GM18502 (cell line): ENCODE measurements at regions not wholly inside any gene's neighbourhood (a gene's known extent, or its start where the extent isn't known, plus 50 kb on each side); places are given as distances from the start of the nearest gene placed in this dataset.
"Not testable (repeated sequence)": the region's sequence is repeated elsewhere in the genome, so short reads cannot be mapped to it uniquely, and the experiment has no call there.

ENCODE experiments used
- ATAC-seq: cut with Tn5 transposase; IDR thresholded peaks from one replicate; pipeline ENCODE4 v1.9.1; 2021; ENCODE audit warnings: mild to moderate bottlenecking; ENCODE audit not compliant: unreplicated experiment, poor library complexity

DNA sequence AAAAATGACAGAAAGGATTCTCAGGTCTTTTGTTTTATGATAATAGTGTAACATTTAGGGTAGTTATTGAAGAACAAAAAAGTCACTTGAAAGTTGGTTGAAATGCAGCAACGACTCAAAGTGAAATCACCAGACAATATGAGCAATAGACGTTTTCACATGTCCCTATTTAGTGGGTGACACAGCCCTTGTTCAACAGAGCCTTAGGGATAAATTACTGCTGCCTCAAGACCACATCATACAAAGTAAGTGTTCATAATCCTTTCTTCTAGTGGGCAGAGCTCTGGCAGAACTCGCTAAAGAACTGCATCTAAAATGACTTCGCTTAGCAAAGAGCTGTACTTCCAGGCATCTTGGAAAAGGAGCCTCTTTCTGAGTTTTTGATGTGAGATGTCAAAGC is 128.5 kb upstream of the LMNTD1 start:
- ATAC-seq: no peak

DNA sequence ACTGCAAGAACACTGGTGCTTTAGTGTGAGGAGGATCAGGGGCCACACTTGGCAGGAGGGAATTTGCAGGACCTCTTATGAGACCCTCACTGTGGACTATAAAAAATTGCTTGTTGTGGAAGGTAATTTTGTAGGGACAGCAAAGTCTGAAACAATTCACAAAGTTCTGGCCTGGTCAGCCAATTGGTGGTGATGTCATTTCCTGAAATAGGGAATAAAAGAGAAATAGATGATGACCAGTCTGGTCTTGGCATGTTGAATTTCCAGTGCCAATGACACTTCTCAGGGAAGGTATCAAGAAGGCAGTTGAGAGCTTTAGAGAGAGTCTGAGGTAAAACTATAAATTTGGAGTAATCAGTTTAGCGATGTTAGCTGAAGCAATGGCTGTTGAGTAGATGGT is 129.3 kb upstream of the LMNTD1 start:
- ATAC-seq: no peak

DNA sequence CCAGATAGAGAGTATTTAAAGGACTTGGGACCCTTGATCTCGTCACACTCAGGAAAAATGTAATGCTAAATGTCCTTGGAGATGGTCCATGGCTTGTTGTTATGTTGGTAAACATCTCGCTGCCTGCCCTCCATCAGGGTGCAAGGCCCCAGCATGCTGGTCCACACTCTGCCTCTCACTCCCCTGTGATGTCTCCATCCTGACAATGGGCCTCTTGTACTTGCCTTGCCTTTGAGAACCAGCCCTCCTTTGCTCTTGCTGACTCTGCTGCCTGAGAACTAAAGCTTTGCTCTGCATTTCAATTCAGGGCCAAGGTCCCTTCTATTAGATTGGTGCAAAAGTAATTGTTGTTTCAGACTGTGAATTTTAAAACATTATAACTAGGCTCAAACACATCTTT is 131.0 kb upstream of the LMNTD1 start:
- ATAC-seq: no peak

DNA sequence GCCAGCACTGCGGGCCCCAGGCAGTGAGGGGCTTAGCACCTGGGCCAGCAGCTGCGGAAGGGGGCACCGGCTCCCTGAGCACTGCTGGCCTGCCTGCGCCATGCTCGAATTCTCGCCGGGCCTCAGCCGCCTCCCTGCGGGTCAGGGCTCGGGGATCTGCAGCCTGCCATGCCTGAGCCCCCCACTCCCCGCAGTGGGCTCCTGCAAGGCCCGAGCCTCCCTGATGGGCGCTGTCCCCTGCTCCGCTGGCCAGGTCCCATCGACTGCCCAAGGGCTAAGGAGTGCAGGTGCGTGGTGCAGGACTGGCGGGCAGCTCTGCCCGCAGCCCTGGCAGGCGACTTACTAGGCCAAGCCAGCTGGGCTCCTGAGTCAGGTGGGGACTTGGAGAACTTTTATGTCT is 133.3 kb upstream of the LMNTD1 start:
- ATAC-seq: no peak

DNA sequence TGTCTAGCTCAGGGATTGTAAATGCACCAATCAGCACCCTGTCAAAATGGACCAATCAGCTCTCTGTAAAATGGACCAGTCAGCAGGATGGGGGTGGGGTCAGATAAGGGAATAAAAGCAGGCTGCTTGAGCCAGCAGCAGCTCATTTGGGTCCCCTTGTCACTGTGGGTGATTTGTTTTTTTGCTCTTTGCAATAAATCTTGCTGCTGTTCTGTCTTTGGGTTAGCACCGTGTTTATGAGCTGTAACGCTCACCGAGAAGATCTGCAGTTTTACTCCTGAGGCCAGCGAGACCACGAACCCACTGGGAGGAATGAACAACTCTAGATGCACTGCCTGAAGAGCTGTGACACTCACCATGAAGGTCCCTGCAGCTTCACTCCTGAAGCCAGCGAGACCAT is 134.1 kb upstream of the LMNTD1 start:
- no peak for ATAC-seq

DNA sequence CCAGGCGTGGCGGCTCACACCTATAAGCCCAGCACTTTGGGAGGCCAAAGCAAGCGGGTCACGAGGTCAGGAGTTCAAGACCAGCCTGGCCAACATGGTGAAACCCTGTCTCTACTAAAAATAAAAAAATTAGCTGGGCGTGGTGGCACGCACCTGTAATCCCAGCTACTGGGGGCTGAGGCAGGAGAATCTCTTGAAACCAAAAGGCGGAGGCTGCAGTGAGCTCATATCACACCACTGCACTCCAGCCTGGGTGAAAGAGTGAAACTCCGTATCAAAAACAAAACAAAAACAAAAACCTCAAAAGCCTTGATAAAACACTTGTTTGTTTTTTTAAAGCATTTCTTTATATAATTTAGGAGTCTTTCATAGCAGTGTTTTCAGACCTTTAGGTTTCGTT is 135.8 kb upstream of the LMNTD1 start:
- not testable (repeated sequence) for ATAC-seq

DNA sequence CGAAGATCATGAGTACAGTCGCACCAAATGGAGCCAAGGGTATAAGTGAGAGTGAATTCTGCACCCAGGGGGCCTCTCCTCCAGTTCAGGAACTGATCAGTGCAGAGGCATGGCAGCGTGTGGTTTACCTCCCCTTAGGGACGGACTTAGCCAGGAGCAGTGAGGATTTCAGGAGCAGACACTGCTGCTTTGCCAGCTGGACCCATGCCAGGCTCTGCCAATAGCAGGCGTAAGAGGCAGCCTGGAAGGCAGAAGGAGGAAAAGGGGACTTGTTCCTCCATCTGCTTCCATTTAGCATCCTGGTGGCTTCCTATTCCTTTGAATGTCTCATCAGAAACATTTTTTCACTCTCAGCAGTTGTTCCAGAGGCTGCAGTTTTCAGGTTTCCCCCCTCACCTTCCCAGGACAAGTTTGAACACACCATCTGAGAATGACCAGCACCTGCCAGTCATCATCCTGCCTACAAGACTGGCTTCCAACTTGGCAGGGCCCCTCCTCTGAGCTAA is 137.0 kb upstream of the LMNTD1 start:
- no peak for ATAC-seq

DNA sequence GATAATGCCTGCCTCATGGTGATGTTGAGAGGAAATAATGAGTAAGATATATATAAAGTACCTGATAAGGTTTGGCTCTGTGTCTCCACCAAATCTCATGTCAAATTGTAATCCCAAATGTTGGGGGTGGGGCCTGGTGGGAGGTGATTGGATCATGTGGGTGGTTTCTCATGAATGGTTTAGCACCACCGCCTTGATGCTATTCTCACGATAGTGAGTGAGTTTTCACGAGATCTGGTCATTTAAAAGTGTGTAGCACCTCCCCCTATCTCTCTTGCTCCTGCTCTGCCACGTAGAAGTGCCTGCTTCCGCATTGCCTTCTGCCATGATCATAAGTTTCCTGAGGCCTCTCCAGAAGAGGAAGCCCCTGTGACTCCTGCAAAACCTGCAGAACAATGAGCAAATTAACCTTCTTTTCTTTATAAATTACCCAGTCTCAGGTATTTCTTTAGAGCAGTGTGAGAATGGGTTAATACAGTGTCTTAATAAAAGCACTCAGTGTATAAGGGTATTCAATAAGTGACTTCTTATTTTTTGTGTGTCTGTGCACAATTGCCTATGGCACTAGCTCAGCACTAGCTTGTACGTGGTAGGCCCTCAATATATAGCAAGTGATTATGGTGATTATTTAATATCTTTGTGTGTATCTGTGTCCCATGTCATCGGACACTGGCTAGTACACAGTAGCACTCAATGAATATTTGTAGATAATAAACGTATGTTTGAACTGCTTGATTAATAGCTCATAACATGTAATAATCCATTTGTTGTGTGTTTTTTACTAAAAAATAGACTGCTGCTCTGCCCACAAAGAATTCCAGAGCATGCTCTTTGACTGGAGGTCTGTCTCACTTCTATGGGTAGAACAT is 138.1 kb upstream of the LMNTD1 start:
- no peak for ATAC-seq

DNA sequence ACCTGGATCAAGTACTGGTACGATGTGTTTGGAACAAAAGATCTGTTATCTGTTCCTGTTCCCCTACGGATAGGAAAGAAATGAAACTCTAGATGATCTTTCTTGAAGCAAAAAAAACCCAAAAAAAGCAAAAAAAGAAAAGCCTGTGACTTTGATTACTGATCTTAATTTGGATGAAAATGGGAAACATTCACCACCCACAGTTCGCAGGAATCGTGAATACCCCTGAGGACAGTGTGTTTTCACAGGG is 138.7 kb upstream of the LMNTD1 start:
- no peak for ATAC-seq

DNA sequence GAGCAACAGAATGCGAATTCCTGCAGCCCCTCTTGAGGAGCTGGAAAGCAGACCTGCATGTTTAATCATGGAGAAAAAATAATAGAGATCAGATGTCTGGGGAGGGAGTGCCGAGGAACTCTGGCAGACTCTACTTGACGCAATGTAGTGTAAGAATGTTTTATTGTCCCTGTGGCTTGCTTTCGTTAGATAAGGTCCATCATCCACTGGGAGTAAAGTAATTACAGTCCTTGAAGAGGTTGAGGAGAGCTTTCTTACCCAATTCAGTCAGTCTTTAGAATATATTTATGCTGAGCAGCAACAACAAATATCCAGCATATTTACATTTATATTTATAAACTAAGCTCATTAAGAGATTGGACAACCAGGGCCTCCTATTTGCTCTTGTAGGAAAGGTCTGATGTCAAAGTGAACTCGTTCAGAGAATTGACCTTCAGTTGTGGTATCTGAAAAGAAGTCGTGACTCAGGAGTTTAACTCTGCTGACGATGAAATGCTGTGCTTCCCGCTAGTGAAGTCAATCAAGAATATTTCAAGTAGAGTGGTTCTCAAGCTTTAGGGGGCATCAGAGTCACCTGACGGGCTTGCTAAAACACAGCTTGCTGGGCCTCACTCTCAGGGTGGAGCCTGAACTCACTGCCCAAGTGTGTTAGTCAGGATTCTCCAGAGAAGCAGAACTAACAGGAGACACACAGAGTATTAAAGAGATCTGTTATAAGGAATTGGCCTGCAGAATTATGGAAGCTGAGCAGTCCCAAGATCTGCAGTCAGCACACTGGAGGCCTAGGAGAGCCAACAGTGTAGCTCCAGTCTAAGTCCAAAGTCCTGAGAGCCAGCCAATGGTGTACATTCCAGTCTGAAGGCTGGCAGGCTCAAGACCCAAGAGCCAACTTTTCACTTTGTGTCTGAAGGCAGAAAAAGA is 139.3 kb upstream of the LMNTD1 start:
- ATAC-seq: no peak

DNA sequence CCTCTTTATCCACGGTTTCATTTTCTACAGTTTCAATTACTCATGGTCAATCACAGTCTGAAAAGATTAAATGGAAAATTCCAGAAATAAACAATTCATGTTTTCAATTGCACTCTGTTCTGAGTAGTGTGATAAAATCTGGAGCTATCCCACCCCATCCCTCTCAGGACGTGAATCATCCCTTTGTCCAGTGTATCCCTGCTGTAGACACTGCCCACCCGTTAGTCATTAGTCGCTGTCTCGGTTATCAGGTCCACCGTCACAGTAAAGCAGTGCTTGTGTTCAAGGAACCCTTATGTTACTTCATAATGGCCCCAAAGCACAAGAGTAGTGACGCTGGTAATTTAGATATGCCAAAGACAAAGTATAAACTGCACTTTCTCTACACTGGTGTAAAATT is 141.0 kb upstream of the LMNTD1 start:
- no peak for ATAC-seq

DNA sequence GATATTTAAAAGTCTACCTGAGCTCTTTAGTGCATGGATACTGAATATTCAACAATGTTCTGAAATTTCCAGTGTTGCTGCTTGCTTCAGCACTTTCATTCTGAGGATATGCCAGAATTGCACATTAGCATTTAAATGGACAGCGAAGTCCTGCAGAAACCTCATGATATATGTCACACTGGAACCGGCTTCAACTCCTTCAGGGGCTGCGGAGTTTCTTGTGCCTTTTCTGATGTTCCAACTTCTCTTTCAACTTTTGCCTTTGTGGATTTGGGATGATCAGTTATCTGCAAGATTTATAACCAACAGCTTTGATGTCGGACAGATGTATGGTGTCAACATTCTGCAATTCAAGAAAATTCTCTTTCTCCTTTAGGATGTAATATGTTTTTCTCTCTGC is 142.5 kb upstream of the LMNTD1 start:
- no peak for ATAC-seq

DNA sequence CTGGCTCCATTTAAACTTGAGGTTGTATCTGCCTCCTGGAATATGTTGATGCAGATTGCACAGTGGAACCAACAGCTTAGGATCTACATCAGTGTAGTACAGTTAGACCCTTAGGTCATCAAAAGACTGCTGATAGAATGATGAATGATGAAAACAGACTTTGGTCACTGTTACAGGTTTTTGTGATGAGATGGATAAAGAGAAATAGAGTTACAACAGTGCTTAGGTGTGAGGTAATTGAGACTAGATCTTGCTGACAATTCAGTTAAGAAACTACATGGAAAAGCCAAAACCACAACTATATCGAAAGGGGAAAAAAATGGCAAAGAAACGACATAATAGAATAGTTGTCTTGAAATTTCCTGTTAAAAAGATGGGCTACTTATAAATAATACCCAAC is 145.7 kb upstream of the LMNTD1 start:
- ATAC-seq: no peak

DNA sequence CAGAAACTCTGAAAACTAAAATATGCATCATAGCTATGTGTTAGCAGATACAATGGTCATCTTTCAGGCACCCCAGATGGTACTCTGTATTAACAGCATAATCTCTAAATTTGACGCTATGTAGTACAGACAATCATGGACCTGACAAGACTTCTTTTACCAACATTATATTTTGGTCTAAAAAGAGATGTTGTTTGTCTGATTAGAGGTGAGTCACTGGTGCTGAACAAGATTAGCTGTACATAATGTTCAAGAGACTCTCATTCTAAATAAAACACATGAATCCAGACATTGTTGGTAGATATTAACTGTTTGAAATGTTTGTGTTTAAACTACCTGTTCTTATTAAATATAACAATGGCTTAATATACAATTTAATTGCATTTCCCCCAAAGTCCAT is 146.4 kb upstream of the LMNTD1 start:
- ATAC-seq: no peak

DNA sequence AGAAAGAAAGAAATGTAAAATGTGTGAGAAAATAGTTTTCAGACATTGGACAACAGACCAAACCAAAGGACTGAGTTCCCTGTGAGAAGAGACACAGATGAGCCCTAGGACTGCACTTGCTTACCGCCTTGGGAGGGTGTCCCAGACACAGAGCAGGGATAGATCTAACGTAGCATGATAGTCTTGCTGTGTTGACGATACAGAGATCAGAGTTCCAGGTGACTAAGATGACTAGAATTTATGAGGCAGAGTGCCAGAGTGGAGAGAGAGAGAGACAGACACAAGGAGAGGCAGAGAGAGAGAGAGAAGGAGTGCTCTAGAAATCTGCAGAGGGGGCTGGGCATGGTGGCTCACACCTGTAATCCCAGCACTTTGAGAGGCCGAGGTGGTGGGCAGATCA is 148.2 kb upstream of the LMNTD1 start:
- no peak for ATAC-seq

DNA sequence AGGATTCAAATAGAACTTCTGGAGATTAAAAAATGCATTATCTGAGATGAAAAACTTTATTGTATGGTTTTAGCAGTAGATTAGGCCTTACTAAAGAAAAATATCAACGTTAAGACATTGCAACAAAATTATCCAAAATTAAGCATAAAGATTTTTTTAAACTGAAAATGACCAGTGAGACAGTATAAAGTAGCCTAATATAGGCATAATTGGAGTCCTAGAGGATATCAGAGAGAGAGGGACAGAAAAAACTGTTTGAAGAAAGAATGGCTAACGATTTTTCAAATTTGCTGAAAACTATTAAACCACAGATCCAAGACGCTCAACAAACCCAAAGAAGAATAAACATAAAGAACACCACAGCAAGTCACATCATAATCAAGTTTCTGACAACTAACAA is 149.5 kb upstream of the LMNTD1 start:
- ATAC-seq: no peak

DNA sequence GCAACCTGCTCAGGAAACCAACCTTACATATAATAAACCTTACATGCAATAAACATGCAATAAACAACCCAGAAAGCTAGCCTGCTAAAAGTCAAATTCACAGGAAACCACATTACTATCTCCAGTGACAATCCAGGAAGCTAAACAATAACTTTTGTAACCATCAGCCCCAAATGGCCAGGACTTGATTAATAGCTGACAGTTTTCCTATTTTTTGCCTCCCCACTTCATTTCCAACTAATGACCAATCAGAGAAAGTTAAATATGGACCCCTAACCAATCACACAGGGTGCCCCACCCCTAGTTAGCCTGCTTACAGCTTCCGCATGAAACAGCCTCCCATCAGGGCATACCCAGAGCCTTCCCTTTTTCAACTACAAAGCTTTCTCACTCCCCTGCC is 152.2 kb upstream of the LMNTD1 start:
- ATAC-seq: no peak

DNA sequence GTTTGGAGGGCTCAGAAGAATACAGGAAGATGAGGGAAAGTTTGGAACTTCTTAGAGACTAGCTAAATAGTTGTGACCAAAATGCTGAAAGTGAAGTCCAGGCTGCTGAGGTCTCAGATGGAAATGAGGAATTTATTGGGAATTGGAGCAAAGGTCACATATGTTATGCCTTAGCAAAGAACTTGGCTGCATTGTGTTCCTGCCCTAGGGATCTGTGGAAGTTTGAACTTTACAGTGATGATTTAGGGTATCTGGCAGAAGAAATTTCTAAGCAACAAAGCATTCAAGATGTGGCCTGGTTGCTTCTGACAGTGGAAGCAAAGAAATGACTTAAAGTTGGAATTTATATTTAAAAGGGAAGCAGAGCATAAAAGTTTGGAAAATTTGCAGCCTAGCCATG is 153.6 kb upstream of the LMNTD1 start:
- ATAC-seq: not testable (repeated sequence)

DNA sequence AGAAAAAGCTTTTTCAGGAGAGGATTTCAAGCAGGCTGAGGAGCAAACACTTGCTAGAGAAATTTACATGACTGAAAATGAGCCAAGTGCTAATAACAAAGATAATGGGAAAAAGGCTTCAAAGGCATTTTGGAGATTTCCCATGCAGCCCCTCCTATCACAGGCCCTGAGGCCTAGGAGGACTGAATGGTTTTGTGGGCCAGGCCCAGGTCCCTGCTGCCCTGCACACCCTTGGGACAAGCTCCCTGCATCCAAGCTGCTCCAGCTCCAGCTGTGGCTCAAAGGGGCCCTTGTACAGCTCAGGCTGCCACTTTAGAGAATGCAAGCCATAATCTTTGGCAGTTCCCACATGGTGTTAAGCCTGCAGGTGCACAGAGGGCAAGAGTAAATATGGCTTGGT is 154.0 kb upstream of the LMNTD1 start:
- no peak for ATAC-seq

DNA sequence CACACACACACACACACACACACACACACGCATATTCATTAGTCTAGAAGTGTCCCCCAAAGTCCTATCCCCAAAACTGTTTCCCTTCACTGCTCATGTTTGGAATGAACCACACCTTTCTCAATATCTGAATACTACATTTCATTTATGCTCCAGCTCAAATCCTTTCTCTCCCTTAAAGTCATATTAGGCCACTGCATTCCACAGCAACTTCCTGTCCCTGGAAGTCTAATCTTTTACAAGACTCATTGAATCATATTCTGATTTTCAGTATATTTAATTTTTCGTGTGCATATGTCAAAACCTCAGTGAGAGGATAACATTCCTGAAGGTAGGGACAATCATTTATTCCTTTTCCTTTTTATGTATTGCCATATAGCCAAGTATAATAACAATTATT is 155.6 kb upstream of the LMNTD1 start:
- no peak for ATAC-seq

DNA sequence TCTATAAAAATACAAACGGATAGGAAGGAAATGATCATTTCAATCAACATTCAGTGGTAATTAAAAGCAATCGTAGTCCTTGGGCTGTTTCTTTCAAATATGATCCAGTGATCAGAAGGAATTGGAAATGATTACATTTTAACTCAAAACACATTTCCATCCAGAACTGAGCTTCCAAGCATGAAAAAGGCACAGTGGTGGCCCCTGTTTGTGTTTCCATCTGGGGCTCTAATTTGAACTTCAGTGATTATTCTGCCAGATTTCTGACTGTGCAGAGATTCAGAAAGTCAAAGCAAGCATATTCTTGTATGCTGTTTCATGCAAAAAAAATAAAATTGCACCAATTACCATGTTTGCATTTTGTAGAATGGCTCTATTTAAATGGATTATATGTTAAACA is 157.0 kb upstream of the LMNTD1 start:
- ATAC-seq: no peak
